Mucosa of gallbladder (tissue), 1 donor: ENCODE measurements at regions not wholly inside any gene's neighbourhood (a gene's known extent, or its start where the extent isn't known, plus 50 kb on each side); places are given as distances from the start of the nearest gene placed in this dataset.

Experiments used
- DNase-seq: peaks from one replicate; pipeline ENCODE4 v3.0.0-alpha.2; 2020; ENCODE audit warnings: low spot score
- donor health status: DM: no; HTN: no; CAD: no.

- DNase-seq = no peak
Observed at GRCh38 chr5:62718324-62718723, 139.7 kb downstream of the LRRC70 start.

- no peak for DNase-seq
Observed at GRCh38 chr5:62717301-62717933, 138.8 kb downstream of the LRRC70 start.

- DNase-seq = no peak
Observed at GRCh38 chr5:62714296-62714695, 135.7 kb downstream of the LRRC70 start.

GRCh38 chr5:62708481-62709325 is 130.1 kb downstream of the LRRC70 start:
- DNase-seq = no peak

DNA sequence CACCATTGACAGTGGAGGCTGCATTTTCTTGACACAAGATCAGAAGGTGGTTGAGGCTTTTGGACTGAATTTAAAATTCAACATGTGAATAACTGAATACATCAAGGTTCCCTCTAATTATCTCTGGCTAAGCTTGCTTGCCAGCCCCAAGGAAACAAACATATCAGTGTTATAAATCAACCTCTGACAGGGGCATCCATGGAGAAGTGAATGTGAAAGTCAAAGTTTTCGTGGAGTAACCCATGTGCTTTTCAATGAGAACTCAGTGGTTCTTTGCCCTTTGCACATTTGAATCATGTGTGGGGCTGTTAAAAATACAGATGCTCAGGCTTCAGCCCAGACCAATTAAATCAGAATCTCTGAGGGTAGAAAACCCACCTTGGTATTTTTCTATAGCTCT is 128.9 kb downstream of the LRRC70 start:
- no peak for DNase-seq

DNA sequence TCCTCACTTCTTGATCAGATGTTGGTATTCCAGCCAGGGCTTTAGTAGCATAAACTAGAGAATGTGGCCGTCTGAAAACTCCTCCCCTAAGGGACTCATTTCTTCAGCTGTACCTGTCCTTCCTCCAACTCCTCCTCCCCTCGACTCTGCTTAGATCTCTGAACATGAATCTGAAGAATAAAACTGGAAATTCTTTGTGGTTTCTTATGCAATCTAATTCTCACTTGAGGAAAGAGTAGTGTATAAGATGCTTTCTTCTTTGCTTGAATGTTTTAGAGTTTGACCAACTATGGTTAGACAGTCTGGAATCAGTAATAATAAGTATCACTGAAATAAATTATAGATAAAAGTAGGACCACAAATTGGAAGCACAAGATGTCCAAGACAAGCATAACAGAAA is 128.5 kb downstream of the LRRC70 start:
- no peak for DNase-seq

- no peak for DNase-seq
Observed at GRCh38 chr5:62705022-62705421, 126.4 kb downstream of the LRRC70 start.

- DNase-seq = no peak
Observed at GRCh38 chr5:62702126-62702525, 123.5 kb downstream of the LRRC70 start.

GRCh38 chr5:62701036-62701435 is 122.4 kb downstream of the LRRC70 start:
- no peak for DNase-seq

DNA sequence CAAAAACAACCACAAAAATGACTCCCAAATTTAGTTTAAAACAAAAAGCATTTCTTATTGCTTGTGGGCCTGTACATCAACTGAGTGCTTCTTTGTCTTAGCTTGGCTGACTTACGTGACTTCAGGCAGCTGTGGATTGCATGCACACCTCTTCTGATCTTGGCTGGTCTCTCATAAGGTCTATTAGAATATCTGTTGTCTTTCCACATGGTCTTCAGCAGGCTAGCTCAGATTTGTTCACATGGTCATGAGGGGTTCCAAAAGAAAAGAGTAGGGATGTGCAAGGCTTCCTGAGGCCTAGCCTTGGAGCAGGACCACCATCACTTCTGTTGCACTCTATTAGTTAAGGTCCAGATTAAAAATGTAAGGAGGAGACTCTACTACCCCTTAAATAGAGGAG is 120.1 kb downstream of the LRRC70 start:
- no peak for DNase-seq

DNA sequence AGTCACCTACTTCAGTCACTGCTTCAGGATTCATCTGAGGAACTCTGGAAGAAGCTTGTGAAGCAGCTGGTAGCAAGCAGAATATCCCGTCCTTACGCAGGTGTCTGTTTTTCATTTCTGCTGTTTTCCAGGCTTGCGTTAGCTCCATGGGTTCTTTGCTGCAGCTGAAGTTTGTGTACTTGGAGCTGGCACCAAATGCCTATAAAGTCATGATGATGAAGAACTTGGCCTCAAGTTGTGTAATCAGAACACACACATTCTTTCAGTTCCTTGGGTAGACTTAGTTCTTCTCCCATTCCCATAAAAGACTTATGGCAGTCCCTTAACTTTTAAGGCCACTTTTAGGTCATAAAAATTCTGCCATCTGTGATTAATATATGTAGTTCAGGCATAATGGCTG is 116.7 kb downstream of the LRRC70 start:
- no peak for DNase-seq

- DNase-seq = no peak
Observed at GRCh38 chr5:62692946-62693713, 114.5 kb downstream of the LRRC70 start.

DNA sequence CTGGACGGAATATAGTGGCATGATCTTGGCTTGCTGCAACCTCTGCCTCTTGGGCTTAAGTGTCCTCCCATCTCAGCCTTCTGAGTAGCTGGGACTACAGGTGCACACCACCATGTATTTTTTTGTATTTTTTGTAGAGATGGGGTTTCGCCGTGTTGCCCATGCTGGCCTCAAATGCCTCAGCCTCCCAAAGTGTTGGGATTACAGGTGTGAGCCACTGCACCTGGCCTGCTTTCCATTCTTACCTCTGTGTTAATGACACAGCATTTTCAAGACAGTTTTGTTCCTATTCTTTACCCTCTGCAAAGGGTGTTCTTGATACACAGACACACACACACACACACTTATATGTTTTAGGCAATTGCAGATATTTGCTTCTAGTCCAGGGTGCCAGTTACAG is 113.3 kb downstream of the LRRC70 start:
- DNase-seq = no peak

- no peak for DNase-seq
Observed at GRCh38 chr5:62690421-62690820, 111.8 kb downstream of the LRRC70 start.

DNA sequence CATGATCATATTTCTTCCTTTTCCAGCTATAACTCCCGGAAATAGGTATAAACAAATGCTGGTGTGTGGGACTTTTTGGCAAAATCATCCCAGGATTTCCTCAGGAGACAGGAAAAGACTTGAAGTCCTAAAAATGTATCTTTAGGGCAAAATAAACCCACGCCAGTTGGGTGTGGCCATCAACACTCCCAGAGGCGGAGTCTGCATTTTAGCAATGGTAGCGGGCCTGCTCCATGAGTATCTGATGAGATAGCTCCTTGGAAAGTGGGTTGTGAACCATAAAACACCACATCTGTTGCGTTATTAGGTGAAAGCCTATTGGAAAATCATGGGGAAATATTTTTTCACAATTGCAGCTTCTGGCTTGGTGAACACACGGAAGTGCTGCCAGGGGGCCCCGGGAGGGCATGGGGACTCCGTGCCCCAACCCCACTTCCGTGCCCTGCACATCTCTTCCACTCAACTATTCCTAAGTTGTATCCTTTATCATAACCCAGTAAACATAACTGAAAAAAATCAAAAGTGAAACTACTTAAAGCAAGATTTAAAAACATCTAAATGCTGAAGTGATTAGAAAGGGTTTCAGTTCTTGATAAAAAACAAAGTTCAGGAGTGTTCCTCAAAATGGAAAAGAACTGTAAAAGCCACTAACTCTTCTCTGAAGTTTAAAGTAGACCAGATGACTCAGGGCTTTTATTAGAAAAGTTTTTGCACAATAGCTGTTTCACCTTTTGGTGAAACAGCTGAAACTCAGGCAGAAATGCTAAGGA is 111.2 kb downstream of the LRRC70 start:
- no peak for DNase-seq

DNA sequence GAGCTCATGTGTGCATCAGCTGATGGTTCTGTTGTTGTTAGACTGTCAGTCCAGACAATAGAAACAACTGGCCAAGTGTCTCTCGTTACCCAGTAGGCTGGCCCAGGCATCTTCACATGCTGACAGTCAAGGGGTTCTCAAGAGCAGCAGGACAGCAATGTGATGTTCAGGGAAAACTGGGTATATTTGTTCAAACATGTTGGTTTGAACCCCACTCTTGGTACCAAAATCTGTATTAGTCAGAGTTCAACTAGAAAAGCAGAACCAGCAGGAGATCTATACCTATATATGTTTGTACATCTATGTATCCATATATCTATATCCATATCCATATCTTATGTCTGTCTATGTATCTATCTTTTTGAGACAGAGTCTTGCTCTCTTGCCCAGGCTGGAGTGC is 108.1 kb downstream of the LRRC70 start:
- no peak for DNase-seq

DNA sequence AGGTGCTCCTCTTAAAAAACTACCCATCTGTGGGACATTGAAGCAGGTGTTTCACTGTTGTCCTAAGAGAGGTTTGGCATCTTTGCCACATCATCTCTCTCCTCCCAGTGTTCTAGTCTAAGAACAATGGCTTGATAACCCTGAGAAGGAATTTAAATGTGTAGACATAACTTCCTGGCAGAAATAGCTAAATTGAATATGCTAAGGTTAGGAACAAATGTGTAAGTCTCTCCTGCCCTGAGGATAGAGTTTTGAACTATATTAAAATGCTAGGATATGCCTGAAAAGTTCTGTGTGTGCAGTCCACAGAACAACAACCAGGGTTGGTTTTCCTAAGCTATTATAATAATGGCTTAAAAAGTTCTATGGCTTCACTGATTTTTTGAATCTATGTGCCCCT is 106.6 kb downstream of the LRRC70 start:
- DNase-seq = no peak

- DNase-seq = no peak
Observed at GRCh38 chr5:62684310-62684709, 105.7 kb downstream of the LRRC70 start.

DNA sequence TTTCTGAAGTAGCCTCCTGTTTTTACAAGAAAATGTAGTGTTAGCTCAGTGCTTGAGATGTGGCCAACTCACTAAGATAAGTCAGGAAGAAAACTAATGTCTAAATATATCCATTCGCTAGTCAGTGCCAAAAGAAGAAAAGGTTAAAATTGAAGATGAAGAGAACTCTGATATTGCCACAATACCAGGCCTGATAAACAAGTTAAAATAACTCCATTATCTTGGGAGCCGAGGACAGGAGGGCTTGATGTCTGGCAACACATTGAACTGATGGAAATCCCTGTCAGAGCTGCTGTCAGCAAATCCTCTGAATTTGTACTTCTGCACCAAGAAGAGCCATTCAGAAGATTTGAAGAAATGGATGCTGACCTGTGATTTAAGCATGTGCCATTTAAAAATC is 103.4 kb downstream of the LRRC70 start:
- DNase-seq = no peak

GRCh38 chr5:62681117-62681850 is 102.7 kb downstream of the LRRC70 start:
- no peak for DNase-seq

DNA sequence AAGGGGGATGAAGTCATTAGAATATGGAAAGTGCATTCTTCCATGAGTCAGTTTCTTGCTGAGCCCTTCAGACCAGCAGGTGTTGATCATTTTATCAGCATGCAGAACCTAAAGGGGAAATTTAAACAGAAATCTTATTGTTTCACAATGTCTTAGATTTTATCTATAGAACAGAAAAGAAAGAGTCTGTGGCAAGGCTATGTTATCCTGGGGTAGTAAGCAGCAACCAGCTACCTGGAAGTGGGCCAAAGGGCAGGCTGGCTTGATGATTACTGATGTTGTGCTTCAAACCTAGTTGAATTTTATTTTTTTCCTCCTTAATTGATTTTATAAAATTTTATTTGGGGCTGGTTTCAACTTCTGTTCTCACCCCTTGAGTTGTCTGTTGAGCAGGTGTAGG is 101.5 kb downstream of the LRRC70 start:
- DNase-seq = no peak
